Ovary (tissue), 7 donors: ENCODE measurements at regions not wholly inside any gene's neighbourhood (a gene's known extent, or its start where the extent isn't known, plus 50 kb on each side); places are given as distances from the start of the nearest gene placed in this dataset.

Experiments used
- DNase-seq, 5 donors: peaks; one replicate each; pipeline ENCODE4 v3.0.0-alpha.2; 2019 to 2020
- H3K27ac ChIP-seq, 2 donors: fragments of 200-600 bp; one replicate each; pipeline versions ENCODE4 v1.5.1 to v1.8.0; 2019 to 2022
- H3K27me3 ChIP-seq: fragments of 200-600 bp; one replicate; pipeline ENCODE4 v1.8.0; 2022
- H3K36me3 ChIP-seq: fragments of 200-600 bp; sonication (generic); one replicate; pipeline ENCODE4 v1.5.1; 2019
- H3K4me1 ChIP-seq: one replicate; pipeline ENCODE4 v1.8.1; 2013; ENCODE audit warnings: mild to moderate bottlenecking, moderate library complexity; ENCODE audit not compliant: insufficient read depth
- H3K4me3 ChIP-seq: fragments of 200-600 bp; sonication (generic); one replicate; pipeline ENCODE4 v1.5.1; 2017
- H3K9me3 ChIP-seq, 2 donors: fragments of 200-600 bp in 1 of 2; sonication (generic) in 1 of 2; one replicate each; pipeline versions ENCODE4 v1.5.1 to v1.8.1; 2013 to 2019; ENCODE audit warnings: mild to moderate bottlenecking in 1 of 2, moderate library complexity in 1 of 2
- CTCF ChIP-seq, 3 donors: fragments of 450-650 bp in 2 of 3; fragments of 200-600 bp in 1 of 3; IDR thresholded peaks; one replicate each; pipeline versions ENCODE4 v1.5.1 to v1.8.0; 2016 to 2022; ENCODE audit warnings: antibody characterized with exemption in 3 of 3, mild to moderate bottlenecking in 1 of 3
- EP300 ChIP-seq: sonication (generic); formaldehyde crosslinking; IDR thresholded peaks from one replicate; pipeline ENCODE4 v1.6.1; 2017; ENCODE audit warnings: antibody characterized with exemption
- POLR2A ChIP-seq: fragments of 450-650 bp; IDR thresholded peaks from one replicate; pipeline ENCODE4 v1.6.1; 2017; ENCODE audit warnings: antibody characterized with exemption, mild to moderate bottlenecking, moderate library complexity
- WGBS, 3 donors: extraction: QIAGEN DNeasy Blood & Tissue Kit in 1 of 3; methylation state at CpG; one replicate each; pipeline versions ENCODE4 v1.1.5 to v1.1.7; 2013 to 2017; 5-methylcytosine and 5-hydroxymethylcytosine counted together
- intact Hi-C, 4 donors: fragments of 100-400 bp; cut with DNase I; formaldehyde crosslinking; loops; one replicate each; pipeline versions ENCODE4 v1.11.0 to v1.15.1; 2022 to 2023
- donor health status: DM: no; HTN: no; CAD: no; lungs with moderate emphysema.
- donor health status: DM: no; HTN: no; CAD: no.
- donor health status: Bipolar disorder and iron deficiency.
- donor health status: DM: no; HTN: no; CAD: no.
- donor health status: DM: yes; HTN: yes; CAD: no.

DNA sequence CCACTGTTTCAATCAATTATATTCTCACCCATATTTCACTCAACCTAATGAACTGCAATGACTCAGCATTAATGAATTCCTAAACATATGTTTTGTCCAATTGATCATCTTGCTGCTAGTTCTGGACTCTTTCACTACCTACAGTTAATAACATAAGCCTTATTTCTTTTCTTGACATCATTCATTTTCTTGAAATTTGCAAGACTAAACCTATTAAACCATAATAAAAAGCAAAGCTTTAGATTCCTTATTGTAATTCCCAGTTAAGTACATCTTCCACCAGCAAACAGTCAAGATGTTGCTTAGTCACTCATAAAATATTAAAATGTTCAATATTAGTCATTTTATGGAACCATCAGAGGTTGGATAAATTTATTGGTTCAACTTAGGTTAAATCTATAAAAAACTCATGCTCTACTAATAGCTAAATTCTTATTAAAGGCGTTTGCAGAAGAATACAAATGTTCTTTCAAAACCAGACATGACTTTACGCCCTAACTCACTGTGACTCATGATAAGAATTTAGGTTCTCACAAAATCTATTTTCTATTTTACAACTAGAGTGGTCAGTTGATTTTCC lies 599.4 kb downstream of the RNF144A start:
- Histone ChIP-seq H3K27ac (no peak overlapping the region), H3K9me3 (no peaks in the 10 kb centered on the region), H3K4me1 (no peaks in the 10 kb centered on the region), H3K36me3 (no peaks in the 10 kb centered on the region), H3K27me3 (no peaks in the 10 kb centered on the region), H3K4me3 (no peak overlapping the region)
- TF ChIP-seq CTCF (IDR thresholded peaks at IDR 0.05) (no peak), POLR2A (no peak), EP300 (no peak)
- WGBS, 3 donors = 75 to 78% (median 77%) methylated on average over 2 of the region's 2 CpGs
- no peak for DNase-seq
- intact Hi-C loops = no loop called here

GRCh38 chr2:7517088-7517487 lies 599.9 kb downstream of the RNF144A start:
- H3K27me3 ChIP-seq = no peaks in the 10 kb centered on the region
- no peak overlapping the region for H3K4me3 ChIP-seq
- no peaks in the 10 kb centered on the region for H3K36me3 ChIP-seq
- no peaks in the 10 kb centered on the region for H3K9me3 ChIP-seq
- 75 to 87% (median 76%) methylated on average over 6 of the region's 6 CpGs for WGBS, 3 donors
- no peak for DNase-seq
- TF ChIP-seq EP300 = no peak
- no peak for TF ChIP-seq POLR2A
- TF ChIP-seq CTCF (IDR thresholded peaks at IDR 0.05) = no peak
- H3K4me1 ChIP-seq = no peaks in the 10 kb centered on the region
- intact Hi-C loops = no loop called here
- no peak overlapping the region for H3K27ac ChIP-seq

DNA sequence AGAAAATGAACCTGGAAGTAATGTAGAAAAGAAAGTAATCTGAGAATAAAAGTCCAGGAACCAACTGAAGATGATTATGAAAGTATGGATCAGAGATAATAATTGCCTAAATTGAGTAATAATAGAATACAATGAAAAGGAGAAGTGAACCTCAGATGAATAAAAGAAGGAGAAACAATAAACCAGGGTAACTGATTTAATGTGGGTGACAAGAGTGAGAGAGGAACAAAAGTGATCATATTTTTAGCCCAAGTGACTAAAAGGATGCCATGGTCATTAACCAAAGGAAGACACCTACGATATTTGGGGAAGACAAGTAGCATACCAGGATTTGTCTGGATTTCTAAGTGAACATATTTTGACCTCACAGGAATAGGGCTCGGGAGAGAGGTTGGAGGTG lies 600.6 kb downstream of the RNF144A start:
- no peaks in the 10 kb centered on the region for H3K27me3 ChIP-seq
- H3K9me3 ChIP-seq = no peaks in the 10 kb centered on the region
- no peak overlapping the region for H3K4me3 ChIP-seq
- no peaks in the 10 kb centered on the region for H3K4me1 ChIP-seq
- 88 to 93% (median 92%) methylated on average over 2 of the region's 2 CpGs for WGBS, 3 donors
- no peaks in the 10 kb centered on the region for H3K36me3 ChIP-seq
- intact Hi-C loops = no loop called here
- no peak for DNase-seq
- TF ChIP-seq EP300 = no peak
- no peak for TF ChIP-seq POLR2A
- TF ChIP-seq CTCF (IDR thresholded peaks at IDR 0.05) = no peak
- no peak overlapping the region for H3K27ac ChIP-seq

DNA sequence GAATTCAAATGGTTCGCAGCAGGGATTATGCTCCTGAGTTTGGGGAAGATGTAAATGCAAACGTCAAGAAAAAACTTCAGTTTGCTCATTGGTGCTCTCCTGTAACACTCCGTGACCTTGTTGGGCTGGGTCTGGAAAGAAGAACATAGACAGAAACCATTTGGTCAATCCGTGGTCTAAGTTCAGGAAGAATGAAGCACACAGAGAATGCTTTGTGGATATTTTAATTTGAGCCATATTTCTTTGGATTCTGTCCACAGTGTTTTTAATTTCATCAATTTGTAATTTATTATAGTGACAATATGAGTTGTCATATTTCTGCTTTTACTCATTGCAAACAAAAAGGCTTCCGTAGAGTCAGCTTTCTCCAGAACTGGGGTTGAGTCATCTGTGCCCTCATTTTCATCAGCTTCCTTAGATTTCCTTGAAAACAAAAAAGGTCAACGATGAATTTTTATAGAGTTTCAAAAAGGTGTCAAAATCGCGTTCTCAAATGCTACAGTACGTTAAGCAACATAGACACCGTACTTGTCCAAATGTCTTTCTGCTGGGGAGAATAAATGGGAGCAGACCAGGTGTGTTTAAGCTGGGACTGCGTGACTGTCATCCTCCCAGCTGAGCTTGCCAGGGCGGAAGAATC lies 606.4 kb downstream of the RNF144A start:
- Histone ChIP-seq H3K27me3 (no peaks in the 10 kb centered on the region), H3K9me3 (no peaks in the 10 kb centered on the region), H3K27ac (no peak overlapping the region), H3K36me3 (no peaks in the 10 kb centered on the region), H3K4me1 (no peaks in the 10 kb centered on the region), H3K4me3 (no peak overlapping the region)
- TF ChIP-seq POLR2A (no peak), EP300 (no peak), CTCF (IDR thresholded peaks at IDR 0.05) (no peak)
- intact Hi-C loops = no loop called here
- no peak for DNase-seq
- WGBS, 3 donors = 43 to 54% (median 50%) methylated on average over 12 of the region's 12 CpGs
